GM12874 (cell line): ENCODE measurements at regions not wholly inside any gene's neighbourhood (a gene's known extent, or its start where the extent isn't known, plus 50 kb on each side); places are given as distances from the start of the nearest gene placed in this dataset.

Experiments used
- CTCF ChIP-seq: IDR thresholded peaks from 2 replicates; pipeline ENCODE4 v1.5.1; 2011; ENCODE audit warnings: low read depth, mild to moderate bottlenecking, control low read depth, low read length, moderate library complexity; ENCODE audit not compliant: insufficient read depth

- no peak for TF ChIP-seq CTCF
Measured at GRCh38 chr5:12757035-12757434, 852.8 kb upstream of the CTNND2 start.

GRCh38 chr5:12745537-12745936 lies 841.3 kb upstream of the CTNND2 start:
- no peak for TF ChIP-seq CTCF

GRCh38 chr5:12743582-12743981 lies 839.3 kb upstream of the CTNND2 start:
- no peak for TF ChIP-seq CTCF

GRCh38 chr5:12730354-12730753 lies 826.1 kb upstream of the CTNND2 start:
- no peak for TF ChIP-seq CTCF

GRCh38 chr5:12716664-12717063 lies 812.4 kb upstream of the CTNND2 start:
- TF ChIP-seq CTCF, result no peak

- no peak for TF ChIP-seq CTCF
Measured at GRCh38 chr5:12707560-12707959, 803.3 kb upstream of the CTNND2 start.

GRCh38 chr5:12704955-12705354 lies 800.7 kb upstream of the CTNND2 start:
- no peak for TF ChIP-seq CTCF

GRCh38 chr5:12703254-12703653 lies 799.0 kb upstream of the CTNND2 start:
- no peak for TF ChIP-seq CTCF
